Thoracic aorta (tissue), 2 donors: ENCODE measurements at regions not wholly inside any gene's neighbourhood (a gene's known extent, or its start where the extent isn't known, plus 50 kb on each side); places are given as distances from the start of the nearest gene placed in this dataset.

Experiments
- ATAC-seq: fragments of 150-250 bp; one replicate; pipeline ENCODE4 v1.8.0; 2017; ENCODE audit warnings: low read depth; ENCODE audit not compliant: insufficient number of reproducible peaks, low FRiP score
- DNase-seq: peaks from one replicate; pipeline ENCODE4 v3.0.0-alpha.2; 2020; ENCODE audit warnings: low spot score
- H3K27ac ChIP-seq, 2 donors: fragments of 200-600 bp; sonication (generic); 1 replicate in 1 of 2; 2 replicates in 1 of 2; pipeline ENCODE4 v1.5.1; 2016; ENCODE audit warnings: mild to moderate bottlenecking in 2 of 2, moderate library complexity in 2 of 2
- H3K27me3 ChIP-seq: fragments of 200-600 bp; sonication (generic); replicated peaks from 2 replicates; pipeline ENCODE4 v1.6.0; 2016; ENCODE audit warnings: mild to moderate bottlenecking; ENCODE audit not compliant: insufficient read depth
- H3K36me3 ChIP-seq: fragments of 200-600 bp; sonication (generic); one replicate; pipeline ENCODE4 v1.5.1; 2016
- H3K4me1 ChIP-seq, 2 donors: fragments of 200-600 bp; sonication (generic); 1 replicate in 1 of 2; 2 replicates in 1 of 2; pipeline versions ENCODE4 v1.5.1 to v1.6.0; 2016; ENCODE audit warnings: low read depth in 2 of 2, mild to moderate bottlenecking in 1 of 2; ENCODE audit not compliant: control insufficient read depth in 1 of 2
- H3K4me3 ChIP-seq: fragments of 200-600 bp; sonication (generic); 2 replicates; pipeline ENCODE4 v1.5.1; 2016; ENCODE audit warnings: mild to moderate bottlenecking
- H3K9me3 ChIP-seq: fragments of 200-600 bp; sonication (generic); 2 replicates; pipeline ENCODE4 v1.5.1; 2016
- TF ChIP-seq, protein P1 (sequence below): fragments of 200-600 bp; sonication (generic); IDR thresholded peaks from one replicate; pipeline ENCODE4 v1.5.1; 2019; ENCODE audit warnings: antibody characterized with exemption

DNA sequence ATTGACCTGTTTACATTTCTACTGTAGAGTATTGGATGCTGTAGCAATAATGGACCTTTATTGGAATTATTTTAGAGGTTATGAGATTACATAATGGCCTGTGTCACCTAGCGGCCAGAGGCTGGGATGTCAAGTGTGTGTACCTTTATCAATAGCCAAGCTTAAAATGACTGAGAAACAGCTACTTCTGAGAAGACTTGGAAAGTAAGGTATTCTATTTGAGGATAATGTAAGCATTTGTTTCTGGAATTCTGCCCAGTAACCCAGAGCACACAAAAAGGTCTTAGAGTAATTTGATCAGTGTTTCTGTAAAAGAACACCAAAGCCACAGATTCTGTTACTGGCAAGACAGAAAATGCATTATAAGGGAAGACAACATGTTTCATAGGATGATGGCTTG, 116.8 kb downstream of the MACIR start:
- Histone ChIP-seq H3K4me1 (no peaks in the 10 kb centered on the region), H3K27ac (no peak overlapping the region), H3K9me3 (no peaks in the 10 kb centered on the region), H3K4me3 (no peak overlapping the region), H3K36me3 (no peaks in the 10 kb centered on the region), H3K27me3 (no peaks in the 10 kb centered on the region)
- TF ChIP-seq, protein P1, sequence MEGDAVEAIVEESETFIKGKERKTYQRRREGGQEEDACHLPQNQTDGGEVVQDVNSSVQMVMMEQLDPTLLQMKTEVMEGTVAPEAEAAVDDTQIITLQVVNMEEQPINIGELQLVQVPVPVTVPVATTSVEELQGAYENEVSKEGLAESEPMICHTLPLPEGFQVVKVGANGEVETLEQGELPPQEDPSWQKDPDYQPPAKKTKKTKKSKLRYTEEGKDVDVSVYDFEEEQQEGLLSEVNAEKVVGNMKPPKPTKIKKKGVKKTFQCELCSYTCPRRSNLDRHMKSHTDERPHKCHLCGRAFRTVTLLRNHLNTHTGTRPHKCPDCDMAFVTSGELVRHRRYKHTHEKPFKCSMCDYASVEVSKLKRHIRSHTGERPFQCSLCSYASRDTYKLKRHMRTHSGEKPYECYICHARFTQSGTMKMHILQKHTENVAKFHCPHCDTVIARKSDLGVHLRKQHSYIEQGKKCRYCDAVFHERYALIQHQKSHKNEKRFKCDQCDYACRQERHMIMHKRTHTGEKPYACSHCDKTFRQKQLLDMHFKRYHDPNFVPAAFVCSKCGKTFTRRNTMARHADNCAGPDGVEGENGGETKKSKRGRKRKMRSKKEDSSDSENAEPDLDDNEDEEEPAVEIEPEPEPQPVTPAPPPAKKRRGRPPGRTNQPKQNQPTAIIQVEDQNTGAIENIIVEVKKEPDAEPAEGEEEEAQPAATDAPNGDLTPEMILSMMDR: no peak
- ATAC-seq: no peak
- DNase-seq: no peak

GRCh38 chr5:103374473-103374963, 116.0 kb downstream of the MACIR start:
- Histone ChIP-seq H3K27ac (no peak overlapping the region), H3K4me1 (no peaks in the 10 kb centered on the region), H3K36me3 (no peaks in the 10 kb centered on the region), H3K27me3 (no peaks in the 10 kb centered on the region), H3K9me3 (no peaks in the 10 kb centered on the region), H3K4me3 (no peak overlapping the region)
- no peak for ATAC-seq
- no peak for DNase-seq
- TF ChIP-seq, protein P1: no peak

DNA sequence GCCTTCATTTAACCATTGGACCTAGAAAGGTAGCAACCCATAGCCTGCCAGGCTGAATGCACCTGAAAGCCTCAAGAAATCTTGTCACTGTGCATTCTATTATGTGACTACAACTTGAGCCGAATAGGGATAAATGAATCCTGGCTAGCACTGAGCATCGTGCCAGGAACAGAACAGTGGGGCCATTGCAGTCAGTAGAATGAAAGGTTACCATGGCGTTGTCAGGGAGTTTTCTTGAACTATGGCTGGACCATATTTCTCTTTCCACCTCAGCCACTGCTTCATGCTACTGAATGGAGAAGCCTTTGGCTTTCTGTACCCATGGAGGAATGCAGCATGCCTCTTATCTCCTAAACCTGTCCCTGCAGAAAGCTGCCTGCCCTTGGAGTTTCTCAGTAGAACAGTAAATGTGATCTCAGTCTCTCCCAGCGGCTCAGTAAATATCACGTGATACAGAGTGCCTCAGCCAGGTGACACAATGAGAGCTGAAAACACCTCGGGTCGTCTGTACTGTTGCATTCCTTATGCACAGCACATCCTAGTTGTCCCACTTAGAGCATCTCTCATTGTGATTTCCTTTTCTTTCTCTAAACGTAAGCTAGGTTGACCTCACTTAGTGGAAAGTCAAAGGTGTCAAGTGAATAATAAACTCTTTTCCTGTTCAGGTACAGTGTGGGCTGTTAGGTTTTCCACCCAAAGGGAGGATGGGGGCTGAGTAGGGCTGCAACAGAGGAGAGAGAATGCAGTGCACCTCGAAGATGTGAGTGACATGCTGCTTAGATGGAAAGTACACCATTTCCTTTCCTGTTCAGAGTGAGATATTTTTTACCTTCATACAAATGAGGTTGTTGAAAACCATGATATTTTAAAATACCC, 115.3 kb downstream of the MACIR start:
- Histone ChIP-seq H3K9me3 (no peaks in the 10 kb centered on the region), H3K27ac (no peak overlapping the region), H3K4me3 (no peak overlapping the region), H3K36me3 (no peaks in the 10 kb centered on the region), H3K4me1 (no peaks in the 10 kb centered on the region), H3K27me3 (no peaks in the 10 kb centered on the region)
- no peak for DNase-seq
- TF ChIP-seq, protein P1: no peak
- ATAC-seq: no peak

- Histone ChIP-seq H3K36me3 (no peaks in the 10 kb centered on the region), H3K4me1 (no peaks in the 10 kb centered on the region), H3K27ac (no peak overlapping the region), H3K9me3 (no peaks in the 10 kb centered on the region), H3K4me3 (no peak overlapping the region), H3K27me3 (no peaks in the 10 kb centered on the region)
- TF ChIP-seq, protein P1: no peak
- DNase-seq (no peak), ATAC-seq (no peak)
Measured at GRCh38 chr5:103371046-103371607, 112.6 kb downstream of the MACIR start.
